HG03064 (cell line): ENCODE measurements at regions not wholly inside any gene's neighbourhood (a gene's known extent, or its start where the extent isn't known, plus 50 kb on each side); places are given as distances from the start of the nearest gene placed in this dataset.

Experiments
- ATAC-seq: cut with Tn5 transposase; IDR thresholded peaks from one replicate; pipeline ENCODE4 v1.9.1; 2021; ENCODE audit warnings: low read depth; ENCODE audit not compliant: unreplicated experiment

GRCh38 chr4:123827511-123827910, 430.9 kb downstream of the SPRY1 start:
- no peak for ATAC-seq

- no peak for ATAC-seq
Measured at GRCh38 chr4:123830930-123831329, 434.3 kb downstream of the SPRY1 start.

- ATAC-seq: no peak
Measured at GRCh38 chr4:123832173-123833026, 435.8 kb downstream of the SPRY1 start.

GRCh38 chr4:123833171-123833643, 436.6 kb downstream of the SPRY1 start:
- ATAC-seq: no peak

GRCh38 chr4:123835831-123836590, 439.4 kb downstream of the SPRY1 start:
- no peak for ATAC-seq

- ATAC-seq: no peak
Measured at GRCh38 chr4:123836851-123837595, 440.4 kb downstream of the SPRY1 start.

GRCh38 chr4:123838474-123838873, 441.9 kb downstream of the SPRY1 start:
- ATAC-seq: no peak

GRCh38 chr4:123840197-123840596, 443.6 kb downstream of the SPRY1 start:
- no peak for ATAC-seq

GRCh38 chr4:123841447-123842121, 445.0 kb downstream of the SPRY1 start:
- no peak for ATAC-seq

- ATAC-seq: no peak
Measured at GRCh38 chr4:123843137-123843536, 446.5 kb downstream of the SPRY1 start.

- ATAC-seq: no peak
Measured at GRCh38 chr4:123844374-123844773, 447.8 kb downstream of the SPRY1 start.

- ATAC-seq: no peak
Measured at GRCh38 chr4:123846092-123846491, 449.5 kb downstream of the SPRY1 start.

- no peak for ATAC-seq
Measured at GRCh38 chr4:123846561-123846960, 450.0 kb downstream of the SPRY1 start.

GRCh38 chr4:123848606-123849005, 452.0 kb downstream of the SPRY1 start:
- ATAC-seq: no peak

GRCh38 chr4:123849495-123849894, 452.9 kb downstream of the SPRY1 start:
- no peak for ATAC-seq

GRCh38 chr4:123851521-123851920, 454.9 kb downstream of the SPRY1 start:
- ATAC-seq: no peak

GRCh38 chr4:123853651-123854050, 457.1 kb downstream of the SPRY1 start:
- ATAC-seq: no peak

GRCh38 chr4:123856689-123857545, 460.3 kb downstream of the SPRY1 start:
- no peak for ATAC-seq

- no peak for ATAC-seq
Measured at GRCh38 chr4:123858465-123858864, 461.9 kb downstream of the SPRY1 start.
